Liver (tissue), 8 donors: ENCODE measurements at regions not wholly inside any gene's neighbourhood (a gene's known extent, or its start where the extent isn't known, plus 50 kb on each side); places are given as distances from the start of the nearest gene placed in this dataset.
"Not testable (repeated sequence)": the region's sequence is repeated elsewhere in the genome, so short reads cannot be mapped to it uniquely, and the experiment has no call there.

Experiments used
- DNase-seq: peaks from one replicate; pipeline ENCODE4 v3.0.0-alpha.2; 2017; ENCODE audit warnings: low spot score
- H3K27ac ChIP-seq, 2 donors: one replicate each; pipeline ENCODE4 v1.7.0; 2013; ENCODE audit warnings: inconsistent platforms in 2 of 2, low read length in 2 of 2, control low read depth in 1 of 2, low read depth in 1 of 2, mild to moderate bottlenecking in 1 of 2
- H3K27me3 ChIP-seq, 4 donors: one replicate each; pipeline versions ENCODE4 v1.6.1 to v1.7.0; 2013; ENCODE audit warnings: low read length in 3 of 4, inconsistent platforms in 1 of 4, mild to moderate bottlenecking in 1 of 4, moderate library complexity in 1 of 4; ENCODE audit not compliant: control insufficient read depth in 4 of 4, insufficient read depth in 4 of 4
- H3K36me3 ChIP-seq, 4 donors: one replicate each; pipeline versions ENCODE4 v1.6.1 to v1.7.0; 2013; ENCODE audit warnings: low read length in 3 of 4, mild to moderate bottlenecking in 3 of 4, low read depth in 1 of 4, moderate library complexity in 1 of 4; ENCODE audit not compliant: control insufficient read depth in 4 of 4, insufficient read depth in 3 of 4
- H3K4me1 ChIP-seq, 4 donors: one replicate each; pipeline versions ENCODE4 v1.6.1 to v1.7.0; 2013; ENCODE audit warnings: low read length in 3 of 4, mild to moderate bottlenecking in 3 of 4, moderate library complexity in 1 of 4; ENCODE audit not compliant: control insufficient read depth in 4 of 4, insufficient read depth in 4 of 4
- H3K4me3 ChIP-seq, 3 donors: one replicate each; pipeline versions ENCODE4 v1.6.1 to v1.7.0; 2013; ENCODE audit warnings: low read length in 3 of 3, control low read depth in 1 of 3, low read depth in 1 of 3, mild to moderate bottlenecking in 1 of 3
- H3K9ac ChIP-seq, 2 donors: one replicate each; pipeline ENCODE4 v1.7.0; 2013; ENCODE audit warnings: low read length in 2 of 2, mild to moderate bottlenecking in 2 of 2, moderate library complexity in 2 of 2, control low read depth in 1 of 2, low read depth in 1 of 2
- H3K9me3 ChIP-seq, 4 donors: one replicate each; pipeline versions ENCODE4 v1.6.1 to v1.7.0; 2013; ENCODE audit warnings: low read length in 3 of 4; ENCODE audit not compliant: control insufficient read depth in 4 of 4
- ATF3 ChIP-seq: IDR thresholded peaks from 2 replicates; pipeline ENCODE4 v1.6.1; 2016; ENCODE audit warnings: antibody characterized with exemption
- EGR1 ChIP-seq, 2 donors: IDR thresholded peaks; 2 replicates each; pipeline ENCODE4 v1.6.1; 2016 to 2018; ENCODE audit warnings: antibody characterized with exemption in 2 of 2, low read depth in 2 of 2
- FOXA1 ChIP-seq: IDR thresholded peaks from 2 replicates; pipeline ENCODE4 v1.6.1; 2016; ENCODE audit warnings: antibody characterized with exemption
- FOXA2 ChIP-seq: IDR thresholded peaks from 2 replicates; pipeline ENCODE4 v1.6.1; 2016; ENCODE audit warnings: antibody characterized with exemption
- GABPA ChIP-seq, 2 donors: IDR thresholded peaks in 1 of 2; conservative IDR thresholded peaks in 1 of 2; 2 replicates each; pipeline ENCODE4 v1.6.1; 2016; ENCODE audit warnings: antibody characterized with exemption in 2 of 2, mild to moderate bottlenecking in 1 of 2, moderate library complexity in 1 of 2
- HNF4A ChIP-seq, 2 donors: conservative IDR thresholded peaks; 2 replicates each; pipeline ENCODE4 v1.6.1; 2016; ENCODE audit warnings: antibody characterized with exemption in 2 of 2, mild to moderate bottlenecking in 2 of 2
- HNF4G ChIP-seq: IDR thresholded peaks from 2 replicates; pipeline ENCODE4 v1.6.1; 2016; ENCODE audit warnings: antibody characterized with exemption
- JUND ChIP-seq, 2 donors: IDR thresholded peaks; 2 replicates each; pipeline ENCODE4 v1.6.1; 2016; ENCODE audit warnings: antibody characterized with exemption in 2 of 2
- NR2F2 ChIP-seq: IDR thresholded peaks from 2 replicates; pipeline ENCODE4 v1.6.1; 2016; ENCODE audit warnings: antibody characterized with exemption
- RAD21 ChIP-seq, 2 donors: IDR thresholded peaks; 2 replicates each; pipeline ENCODE4 v1.6.1; 2016; ENCODE audit warnings: antibody characterized with exemption in 2 of 2, mild to moderate bottlenecking in 2 of 2
- REST ChIP-seq: IDR thresholded peaks from 2 replicates; pipeline ENCODE4 v1.6.1; 2016; ENCODE audit warnings: antibody characterized with exemption, mild to moderate bottlenecking
- RXRA ChIP-seq, 2 donors: IDR thresholded peaks; 2 replicates each; pipeline ENCODE4 v1.6.1; 2017 to 2018; ENCODE audit warnings: antibody characterized with exemption in 2 of 2, mild to moderate bottlenecking in 1 of 2
- SP1 ChIP-seq: IDR thresholded peaks from 2 replicates; pipeline ENCODE4 v1.6.1; 2018; ENCODE audit warnings: antibody characterized with exemption, mild to moderate bottlenecking
- YY1 ChIP-seq: IDR thresholded peaks from 2 replicates; pipeline ENCODE4 v1.6.1; 2016; ENCODE audit warnings: antibody characterized with exemption, mild to moderate bottlenecking
- WGBS: extraction: QIAGEN DNeasy Blood & Tissue Kit; methylation state at CpG from one replicate; pipeline ENCODE4 v1.1.7; 2013; 5-methylcytosine and 5-hydroxymethylcytosine counted together
- TF ChIP-seq, protein P1 (sequence below): fragments of 150-350 bp; IDR thresholded peaks from 2 replicates; pipeline ENCODE4 v1.5.1; 2017; ENCODE audit warnings: improper control_type of control experiment, low read depth, low read length; ENCODE audit not compliant: missing input control
- donor health status: healthy.
- donor health status: healthy.
- donor health status: healthy.
- donor health status: healthy.
- donor health status: healthy.

GRCh38 chrY:7835416-7835815 lies 923.9 kb upstream of the AMELY start:
- H3K27me3 ChIP-seq = no peaks in the 10 kb centered on the region
- no peaks in the 10 kb centered on the region for H3K36me3 ChIP-seq
- no peaks in the 10 kb centered on the region for H3K9me3 ChIP-seq
- no peak overlapping the region for H3K4me3 ChIP-seq
- no peak overlapping the region for H3K27ac ChIP-seq
- H3K4me1 ChIP-seq = no peaks in the 10 kb centered on the region
- 85% methylated on average over 5 of the region's 5 CpGs for WGBS
- no peak for TF ChIP-seq HNF4A (conservative IDR thresholded peaks at IDR 0.05)
- no peak for TF ChIP-seq RAD21 (IDR thresholded peaks at IDR 0.05)
- no peak for TF ChIP-seq EGR1 (IDR thresholded peaks at IDR 0.05; ENCODE audit: low read depth in 2 of 2)
- no peak for TF ChIP-seq HNF4G
- no peak for TF ChIP-seq JUND (IDR thresholded peaks at IDR 0.05)
- TF ChIP-seq NR2F2 = no peak
- no peak for DNase-seq
- no peak overlapping the region for H3K9ac ChIP-seq

- no peak overlapping the region for H3K27ac ChIP-seq
- no peaks in the 10 kb centered on the region for H3K27me3 ChIP-seq
- WGBS = 53% methylated on average over 2 of the region's 2 CpGs
- no peak overlapping the region for H3K9ac ChIP-seq
- no peaks in the 10 kb centered on the region for H3K36me3 ChIP-seq
- H3K4me3 ChIP-seq = no peak overlapping the region
- no peaks in the 10 kb centered on the region for H3K9me3 ChIP-seq
- H3K4me1 ChIP-seq = no peaks in the 10 kb centered on the region
- TF ChIP-seq EGR1 (IDR thresholded peaks at IDR 0.05; ENCODE audit: low read depth in 2 of 2) (no peak), NR2F2 (no peak), HNF4G (no peak), FOXA1 (no peak), JUND (IDR thresholded peaks at IDR 0.05) (no peak), ATF3 (no peak), FOXA2 (no peak), HNF4A (conservative IDR thresholded peaks at IDR 0.05) (no peak), GABPA (IDR thresholded peaks at IDR 0.05 in 1 of 2, conservative IDR thresholded peaks at IDR 0.05 in 1 of 2) (no peak), RXRA (IDR thresholded peaks at IDR 0.05) (no peak)
- TF ChIP-seq, protein P1, sequence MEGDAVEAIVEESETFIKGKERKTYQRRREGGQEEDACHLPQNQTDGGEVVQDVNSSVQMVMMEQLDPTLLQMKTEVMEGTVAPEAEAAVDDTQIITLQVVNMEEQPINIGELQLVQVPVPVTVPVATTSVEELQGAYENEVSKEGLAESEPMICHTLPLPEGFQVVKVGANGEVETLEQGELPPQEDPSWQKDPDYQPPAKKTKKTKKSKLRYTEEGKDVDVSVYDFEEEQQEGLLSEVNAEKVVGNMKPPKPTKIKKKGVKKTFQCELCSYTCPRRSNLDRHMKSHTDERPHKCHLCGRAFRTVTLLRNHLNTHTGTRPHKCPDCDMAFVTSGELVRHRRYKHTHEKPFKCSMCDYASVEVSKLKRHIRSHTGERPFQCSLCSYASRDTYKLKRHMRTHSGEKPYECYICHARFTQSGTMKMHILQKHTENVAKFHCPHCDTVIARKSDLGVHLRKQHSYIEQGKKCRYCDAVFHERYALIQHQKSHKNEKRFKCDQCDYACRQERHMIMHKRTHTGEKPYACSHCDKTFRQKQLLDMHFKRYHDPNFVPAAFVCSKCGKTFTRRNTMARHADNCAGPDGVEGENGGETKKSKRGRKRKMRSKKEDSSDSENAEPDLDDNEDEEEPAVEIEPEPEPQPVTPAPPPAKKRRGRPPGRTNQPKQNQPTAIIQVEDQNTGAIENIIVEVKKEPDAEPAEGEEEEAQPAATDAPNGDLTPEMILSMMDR = no peak
- no peak for DNase-seq
Measured at GRCh38 chrY:7834284-7834683, 922.7 kb upstream of the AMELY start.

GRCh38 chrY:7830881-7831280 lies 919.3 kb upstream of the AMELY start:
- H3K9me3 ChIP-seq, H3K36me3 ChIP-seq, DNase-seq, H3K9ac ChIP-seq, H3K27ac ChIP-seq, H3K4me1 ChIP-seq, H3K27me3 ChIP-seq, H3K4me3 ChIP-seq: not testable (repeated sequence)

DNA sequence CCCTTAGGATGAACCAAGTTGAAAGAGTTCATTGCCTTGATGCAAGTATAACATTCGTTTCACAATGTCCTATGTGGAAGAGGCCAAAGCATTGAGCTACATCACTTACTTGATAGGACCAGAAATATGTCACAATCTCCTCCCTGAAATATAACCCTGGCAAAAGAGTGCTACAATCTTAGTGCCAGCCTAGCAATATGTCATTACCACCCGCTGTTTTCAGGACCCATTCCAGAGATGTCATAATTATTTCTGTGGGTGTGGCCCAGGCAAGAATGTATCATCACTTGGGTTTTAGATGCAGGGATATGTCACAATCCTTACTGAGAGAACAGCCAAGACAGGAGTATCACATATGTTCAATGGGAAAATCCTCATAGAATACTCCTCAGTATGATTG lies 915.0 kb upstream of the AMELY start:
- H3K9me3 ChIP-seq = no peaks in the 10 kb centered on the region
- WGBS = 88% methylated on average over 2 of the region's 2 CpGs
- H3K36me3 ChIP-seq = no peaks in the 10 kb centered on the region
- no peak overlapping the region for H3K27ac ChIP-seq
- H3K9ac ChIP-seq = no peak overlapping the region
- no peaks in the 10 kb centered on the region for H3K27me3 ChIP-seq
- no peak overlapping the region for H3K4me3 ChIP-seq
- no peak for DNase-seq
- no peaks in the 10 kb centered on the region for H3K4me1 ChIP-seq
- TF ChIP-seq SP1 = no peak
- no peak for TF ChIP-seq EGR1 (IDR thresholded peaks at IDR 0.05; ENCODE audit: low read depth in 2 of 2)
- TF ChIP-seq YY1 = no peak
- TF ChIP-seq, protein P1 = no peak
- TF ChIP-seq REST = no peak
